Prostate gland (tissue), 2 donors: ENCODE measurements at regions not wholly inside any gene's neighbourhood (a gene's known extent, or its start where the extent isn't known, plus 50 kb on each side); places are given as distances from the start of the nearest gene placed in this dataset.

Experiments used
- CTCF ChIP-seq, 4 experiments: fragments of 200-600 bp in 2 of 4; fragments of 450-650 bp in 2 of 4; sonication (generic) in 2 of 4; IDR thresholded peaks; 1 replicate in 3 of 4; 2 replicates in 1 of 4; pipeline ENCODE4 v1.5.1; 2016 to 2019; ENCODE audit warnings: antibody characterized with exemption in 4 of 4, mild to moderate bottlenecking in 2 of 4, moderate library complexity in 2 of 4
- POLR2AphosphoS5 ChIP-seq: sonication (generic); formaldehyde crosslinking; IDR thresholded peaks from one replicate; pipeline ENCODE4 v1.6.1; 2017; ENCODE audit warnings: antibody characterized with exemption

- TF ChIP-seq POLR2AphosphoS5 (no peak), CTCF (IDR thresholded peaks at IDR 0.05) (no peak)
Observed at GRCh38 chr10:2556883-2557282, 510.5 kb upstream of the PFKP start.
